ENCODE measurements at regions not wholly inside any gene's neighbourhood (a gene's known extent, or its start where the extent isn't known, plus 50 kb on each side); places are given as distances from the start of the nearest gene placed in this dataset.
A peak's percentile ranks its signal among the peaks of the same experiment; 100 is the strongest.

DNA sequence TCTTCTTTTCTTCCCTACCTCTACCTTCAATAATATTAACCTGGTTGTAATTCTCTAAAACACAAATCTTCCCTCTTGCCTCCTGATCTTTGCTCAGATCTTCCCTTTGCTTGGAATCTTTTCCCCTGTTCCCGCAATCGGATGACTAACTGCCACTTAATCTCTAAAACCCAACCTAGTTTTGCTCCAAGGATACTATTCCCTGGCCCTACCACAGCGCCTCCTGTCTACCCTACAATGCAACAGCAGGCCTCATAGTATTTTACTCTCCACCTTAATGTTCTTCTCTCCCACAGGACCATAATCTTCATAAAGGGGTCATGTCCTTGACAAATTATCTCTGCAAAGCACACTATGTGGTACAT, 246.8 kb upstream of the TNP1 start:
- TF ChIP-seq, protein P1, sequence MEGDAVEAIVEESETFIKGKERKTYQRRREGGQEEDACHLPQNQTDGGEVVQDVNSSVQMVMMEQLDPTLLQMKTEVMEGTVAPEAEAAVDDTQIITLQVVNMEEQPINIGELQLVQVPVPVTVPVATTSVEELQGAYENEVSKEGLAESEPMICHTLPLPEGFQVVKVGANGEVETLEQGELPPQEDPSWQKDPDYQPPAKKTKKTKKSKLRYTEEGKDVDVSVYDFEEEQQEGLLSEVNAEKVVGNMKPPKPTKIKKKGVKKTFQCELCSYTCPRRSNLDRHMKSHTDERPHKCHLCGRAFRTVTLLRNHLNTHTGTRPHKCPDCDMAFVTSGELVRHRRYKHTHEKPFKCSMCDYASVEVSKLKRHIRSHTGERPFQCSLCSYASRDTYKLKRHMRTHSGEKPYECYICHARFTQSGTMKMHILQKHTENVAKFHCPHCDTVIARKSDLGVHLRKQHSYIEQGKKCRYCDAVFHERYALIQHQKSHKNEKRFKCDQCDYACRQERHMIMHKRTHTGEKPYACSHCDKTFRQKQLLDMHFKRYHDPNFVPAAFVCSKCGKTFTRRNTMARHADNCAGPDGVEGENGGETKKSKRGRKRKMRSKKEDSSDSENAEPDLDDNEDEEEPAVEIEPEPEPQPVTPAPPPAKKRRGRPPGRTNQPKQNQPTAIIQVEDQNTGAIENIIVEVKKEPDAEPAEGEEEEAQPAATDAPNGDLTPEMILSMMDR (IDR thresholded peaks at IDR 0.05; ENCODE audit: poor library complexity), result peak; percentile 39
- TF ChIP-seq EZH2 (IDR thresholded peaks at IDR 0.05; ENCODE audit: borderline replicate concordance) (no peak), EZH2phosphoT487 (IDR thresholded peaks at IDR 0.05; ENCODE audit: low read depth, severe bottlenecking, unreplicated experiment) (no peak)
